Superior temporal gyrus (tissue), 1 donor: ENCODE measurements at regions not wholly inside any gene's neighbourhood (a gene's known extent, or its start where the extent isn't known, plus 50 kb on each side); places are given as distances from the start of the nearest gene placed in this dataset.
A peak's percentile ranks its signal among the peaks of the same experiment; 100 is the strongest.
"Not testable (repeated sequence)": the region's sequence is repeated elsewhere in the genome, so short reads cannot be mapped to it uniquely, and the experiment has no call there.

Experiments
- DNase-seq: peaks from one replicate; pipeline ENCODE4 v3.0.0-alpha.2; 2016; ENCODE audit errors: extremely low spot score

GRCh38 chr6:97677626-97678025, 394.6 kb upstream of the MMS22L start:
- DNase-seq: no peak

GRCh38 chr6:97687916-97688315, 404.9 kb upstream of the MMS22L start:
- DNase-seq: no peak

- DNase-seq: no peak
Observed at GRCh38 chr6:97689078-97689754, 406.2 kb upstream of the MMS22L start.

GRCh38 chr6:97697456-97697855, 414.4 kb upstream of the MMS22L start:
- DNase-seq: no peak

GRCh38 chr6:97701801-97702200, 418.8 kb upstream of the MMS22L start:
- DNase-seq: no peak

- DNase-seq: no peak
Observed at GRCh38 chr6:97702248-97702647, 419.2 kb upstream of the MMS22L start.

GRCh38 chr6:97703661-97704060, 420.6 kb upstream of the MMS22L start:
- no peak for DNase-seq

- peak; percentile 70 for DNase-seq
Observed at GRCh38 chr6:97705568-97705967, 422.6 kb upstream of the MMS22L start.

- no peak for DNase-seq
Observed at GRCh38 chr6:97712751-97713150, 429.7 kb upstream of the MMS22L start.

GRCh38 chr6:97714772-97715171, 431.8 kb upstream of the MMS22L start:
- no peak for DNase-seq

GRCh38 chr6:97717086-97717485, 434.1 kb upstream of the MMS22L start:
- no peak for DNase-seq

GRCh38 chr6:97726378-97726777, 443.4 kb upstream of the MMS22L start:
- DNase-seq: no peak

- DNase-seq: no peak
Observed at GRCh38 chr6:97732045-97732444, 449.0 kb upstream of the MMS22L start.

GRCh38 chr6:97757575-97757974, 474.6 kb upstream of the MMS22L start:
- no peak for DNase-seq

GRCh38 chr6:97765461-97765860, 482.4 kb upstream of the MMS22L start:
- no peak for DNase-seq

GRCh38 chr6:97771372-97771771, 488.4 kb upstream of the MMS22L start:
- DNase-seq: no peak

GRCh38 chr6:97775012-97775411, 492.0 kb upstream of the MMS22L start:
- DNase-seq: no peak

- DNase-seq: no peak
Observed at GRCh38 chr6:97778290-97779038, 495.4 kb upstream of the MMS22L start.

- DNase-seq: not testable (repeated sequence)
Observed at GRCh38 chr6:97779039-97779766, 496.2 kb upstream of the MMS22L start.

GRCh38 chr6:97790926-97791590, 508.0 kb upstream of the MMS22L start:
- DNase-seq: no peak

- no peak for DNase-seq
Observed at GRCh38 chr6:97805596-97805995, 522.6 kb upstream of the MMS22L start.

GRCh38 chr6:97812940-97813339, 529.9 kb upstream of the MMS22L start:
- no peak for DNase-seq
